ENCODE measurements at regions not wholly inside any gene's neighbourhood (a gene's known extent, or its start where the extent isn't known, plus 50 kb on each side); places are given as distances from the start of the nearest gene placed in this dataset.
A peak's percentile ranks its signal among the peaks of the same experiment; 100 is the strongest.
"Not testable (repeated sequence)": the region's sequence is repeated elsewhere in the genome, so short reads cannot be mapped to it uniquely, and the experiment has no call there.

- Histone ChIP-seq H3K36me3 (no peaks in the 10 kb centered on the region), H3K4me1 (no peaks in the 10 kb centered on the region), H3K4me3 (no peak overlapping the region), H3K9me3 (replicated peaks) (no peaks in the 10 kb centered on the region), H3K27me3 (no peaks in the 10 kb centered on the region), H3K27ac (no peak overlapping the region)
- DNase-seq: no peak
These were observed 51.7 kb upstream of the COL8A1 start for GRCh38 chr3:99586701-99587100.

GRCh38 chr3:99579965-99580364 is 58.4 kb upstream of the COL8A1 start:
- Histone ChIP-seq H3K36me3 (no peaks in the 10 kb centered on the region), H3K27ac (no peak overlapping the region), H3K27me3 (no peaks in the 10 kb centered on the region), H3K9me3 (replicated peaks) (no peaks in the 10 kb centered on the region), H3K4me1 (no peaks in the 10 kb centered on the region), H3K4me3 (no peak overlapping the region)
- DNase-seq: no peak

GRCh38 chr3:99579246-99579645 is 59.1 kb upstream of the COL8A1 start:
- no peak for DNase-seq
- Histone ChIP-seq H3K27ac (no peak overlapping the region), H3K4me1 (no peaks in the 10 kb centered on the region), H3K4me3 (no peak overlapping the region), H3K27me3 (no peaks in the 10 kb centered on the region), H3K9me3 (replicated peaks) (peaks cover 4% of the 10 kb centered on the region; the same call in 1 of the 2 replicates), H3K36me3 (no peaks in the 10 kb centered on the region)

GRCh38 chr3:99578339-99578970 is 59.9 kb upstream of the COL8A1 start:
- H3K4me3 ChIP-seq: no peak overlapping the region
- DNase-seq: no peak
- H3K9me3 ChIP-seq (replicated peaks): peaks cover 4% of the 10 kb centered on the region; the same call in 1 of the 2 replicates
- no peaks in the 10 kb centered on the region for H3K27me3 ChIP-seq
- H3K27ac ChIP-seq: no peak overlapping the region
- no peaks in the 10 kb centered on the region for H3K36me3 ChIP-seq
- H3K4me1 ChIP-seq: no peaks in the 10 kb centered on the region

GRCh38 chr3:99576904-99577559 is 61.4 kb upstream of the COL8A1 start:
- Histone ChIP-seq H3K4me3 (no peak overlapping the region), H3K27me3 (no peaks in the 10 kb centered on the region), H3K9me3 (replicated peaks) (peaks cover 4% of the 10 kb centered on the region; the same call in 1 of the 2 replicates), H3K36me3 (no peaks in the 10 kb centered on the region), H3K27ac (no peak overlapping the region), H3K4me1 (no peaks in the 10 kb centered on the region)
- DNase-seq: no peak

- Histone ChIP-seq H3K27me3 (no peaks in the 10 kb centered on the region), H3K36me3 (no peaks in the 10 kb centered on the region), H3K4me1 (no peaks in the 10 kb centered on the region), H3K27ac (no peak overlapping the region), H3K4me3 (no peak overlapping the region), H3K9me3 (replicated peaks) (peaks cover 4% of the 10 kb centered on the region; the same call in 1 of the 2 replicates)
- DNase-seq: no peak
These were observed 62.7 kb upstream of the COL8A1 start for GRCh38 chr3:99575683-99576082.

- Histone ChIP-seq H3K4me1 (peaks cover 21% of the 10 kb centered on the region), H3K4me3 (no peak overlapping the region), H3K27me3 (no peaks in the 10 kb centered on the region), H3K9me3 (replicated peaks) (peaks cover 4% of the 10 kb centered on the region; the same call in 1 of the 2 replicates), H3K27ac (no peak overlapping the region), H3K36me3 (no peaks in the 10 kb centered on the region)
- peak; percentile 29 to 48 for DNase-seq
These were observed 68.3 kb upstream of the COL8A1 start for GRCh38 chr3:99570061-99570460.

GRCh38 chr3:99568663-99569335 is 69.6 kb upstream of the COL8A1 start:
- H3K4me3 ChIP-seq: no peak overlapping the region
- no peaks in the 10 kb centered on the region for H3K9me3 ChIP-seq (replicated peaks)
- peaks cover 21% of the 10 kb centered on the region for H3K4me1 ChIP-seq
- H3K27ac ChIP-seq: no peak overlapping the region
- no peaks in the 10 kb centered on the region for H3K27me3 ChIP-seq
- DNase-seq: peak in 1 of 2 experiments; percentile 13
- H3K36me3 ChIP-seq: no peaks in the 10 kb centered on the region

GRCh38 chr3:99565331-99565730 is 73.1 kb upstream of the COL8A1 start:
- no peaks in the 10 kb centered on the region for H3K36me3 ChIP-seq
- H3K4me3 ChIP-seq: no peak overlapping the region
- H3K9me3 ChIP-seq (replicated peaks): no peaks in the 10 kb centered on the region
- no peak overlapping the region for H3K27ac ChIP-seq
- H3K27me3 ChIP-seq: no peaks in the 10 kb centered on the region
- peaks cover 19% of the 10 kb centered on the region for H3K4me1 ChIP-seq
- no peak for DNase-seq

GRCh38 chr3:99562990-99563607 is 75.3 kb upstream of the COL8A1 start:
- no peak for DNase-seq
- no peaks in the 10 kb centered on the region for H3K36me3 ChIP-seq
- no peak overlapping the region for H3K27ac ChIP-seq
- no peaks in the 10 kb centered on the region for H3K27me3 ChIP-seq
- no peaks in the 10 kb centered on the region for H3K9me3 ChIP-seq (replicated peaks)
- no peaks in the 10 kb centered on the region for H3K4me1 ChIP-seq
- H3K4me3 ChIP-seq: no peak overlapping the region

GRCh38 chr3:99562138-99562537 is 76.3 kb upstream of the COL8A1 start:
- Histone ChIP-seq H3K27ac (no peak overlapping the region), H3K27me3 (no peaks in the 10 kb centered on the region), H3K9me3 (replicated peaks) (no peaks in the 10 kb centered on the region), H3K4me1 (no peaks in the 10 kb centered on the region), H3K4me3 (no peak overlapping the region), H3K36me3 (no peaks in the 10 kb centered on the region)
- peak; percentile 54 to 72 for DNase-seq

GRCh38 chr3:99561056-99561455 is 77.3 kb upstream of the COL8A1 start:
- Histone ChIP-seq H3K36me3 (no peaks in the 10 kb centered on the region), H3K4me3 (no peak overlapping the region), H3K27me3 (no peaks in the 10 kb centered on the region), H3K4me1 (no peaks in the 10 kb centered on the region), H3K27ac (no peak overlapping the region), H3K9me3 (replicated peaks) (no peaks in the 10 kb centered on the region)
- no peak for DNase-seq

- H3K36me3 ChIP-seq: no peaks in the 10 kb centered on the region
- H3K27me3 ChIP-seq: no peaks in the 10 kb centered on the region
- no peak overlapping the region for H3K27ac ChIP-seq
- no peak overlapping the region for H3K4me3 ChIP-seq
- DNase-seq: no peak
- no peaks in the 10 kb centered on the region for H3K4me1 ChIP-seq
- no peaks in the 10 kb centered on the region for H3K9me3 ChIP-seq (replicated peaks)
These were observed 79.2 kb upstream of the COL8A1 start for GRCh38 chr3:99559196-99559595.

GRCh38 chr3:99555885-99556284 is 82.5 kb upstream of the COL8A1 start:
- not testable (repeated sequence) for H3K4me3 ChIP-seq, DNase-seq, H3K27me3 ChIP-seq

GRCh38 chr3:99551520-99551919 is 86.9 kb upstream of the COL8A1 start:
- Histone ChIP-seq H3K36me3 (no peaks in the 10 kb centered on the region), H3K4me1 (no peaks in the 10 kb centered on the region), H3K4me3 (no peak overlapping the region), H3K9me3 (replicated peaks) (no peaks in the 10 kb centered on the region), H3K27ac (no peak overlapping the region), H3K27me3 (no peaks in the 10 kb centered on the region)
- DNase-seq: no peak

More at GRCh38 chr3:99555885-99556284, 82.5 kb upstream of the COL8A1 start:
- H3K4me1 ChIP-seq; H3K36me3 ChIP-seq; H3K27ac ChIP-seq; H3K9me3 ChIP-seq (replicated peaks): not testable (repeated sequence)

All from SJCRH30 (cell line).